ENCODE measurements at regions not wholly inside any gene's neighbourhood (a gene's known extent, or its start where the extent isn't known, plus 50 kb on each side); places are given as distances from the start of the nearest gene placed in this dataset.

DNA sequence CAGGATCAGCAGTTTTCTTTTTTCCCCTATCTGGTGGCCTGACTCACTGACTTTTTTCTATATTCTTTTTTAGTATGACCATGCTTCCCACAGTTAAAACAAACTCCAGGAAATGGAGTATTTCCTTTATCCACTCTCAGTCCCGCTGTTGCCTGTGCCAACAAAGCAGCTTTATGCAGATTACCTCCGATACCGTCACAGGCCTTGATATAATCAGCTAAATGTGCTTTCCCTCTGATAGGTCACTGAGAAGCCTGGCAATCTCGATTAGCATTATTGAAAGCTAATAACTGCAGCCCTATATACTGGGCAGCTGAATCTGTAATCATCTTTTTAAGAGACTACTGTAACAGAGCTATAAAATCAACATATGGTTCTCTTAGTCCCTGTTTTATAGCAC, 243.6 kb downstream of the KIF21A start:
- TF ChIP-seq JUND (IDR thresholded peaks at IDR 0.05) (no peak), SIN3A (IDR thresholded peaks at IDR 0.05; ENCODE audit: low read depth) (no peak), EZH2phosphoT487 (IDR thresholded peaks at IDR 0.05; ENCODE audit: borderline replicate concordance) (no peak), RAD21 (IDR thresholded peaks at IDR 0.05; ENCODE audit: low read depth) (no peak), TCF7L2 (IDR thresholded peaks at IDR 0.05; ENCODE audit: borderline replicate concordance, extremely low read depth, insufficient read depth, insufficient read length) (no peak), EZH2 (IDR thresholded peaks at IDR 0.05) (no peak), CBX3 (IDR thresholded peaks at IDR 0.05; ENCODE audit: low read depth) (no peak), POLR2A (IDR thresholded peaks at IDR 0.05; ENCODE audit: borderline replicate concordance, extremely low read depth, insufficient read depth, insufficient read length) (no peak), ZNF274 (IDR thresholded peaks at IDR 0.05; ENCODE audit: low read depth, low read length) (no peak), POLR2AphosphoS5 (IDR thresholded peaks at IDR 0.05; ENCODE audit: low read depth, low read length) (no peak)
- TF ChIP-seq, protein P1, sequence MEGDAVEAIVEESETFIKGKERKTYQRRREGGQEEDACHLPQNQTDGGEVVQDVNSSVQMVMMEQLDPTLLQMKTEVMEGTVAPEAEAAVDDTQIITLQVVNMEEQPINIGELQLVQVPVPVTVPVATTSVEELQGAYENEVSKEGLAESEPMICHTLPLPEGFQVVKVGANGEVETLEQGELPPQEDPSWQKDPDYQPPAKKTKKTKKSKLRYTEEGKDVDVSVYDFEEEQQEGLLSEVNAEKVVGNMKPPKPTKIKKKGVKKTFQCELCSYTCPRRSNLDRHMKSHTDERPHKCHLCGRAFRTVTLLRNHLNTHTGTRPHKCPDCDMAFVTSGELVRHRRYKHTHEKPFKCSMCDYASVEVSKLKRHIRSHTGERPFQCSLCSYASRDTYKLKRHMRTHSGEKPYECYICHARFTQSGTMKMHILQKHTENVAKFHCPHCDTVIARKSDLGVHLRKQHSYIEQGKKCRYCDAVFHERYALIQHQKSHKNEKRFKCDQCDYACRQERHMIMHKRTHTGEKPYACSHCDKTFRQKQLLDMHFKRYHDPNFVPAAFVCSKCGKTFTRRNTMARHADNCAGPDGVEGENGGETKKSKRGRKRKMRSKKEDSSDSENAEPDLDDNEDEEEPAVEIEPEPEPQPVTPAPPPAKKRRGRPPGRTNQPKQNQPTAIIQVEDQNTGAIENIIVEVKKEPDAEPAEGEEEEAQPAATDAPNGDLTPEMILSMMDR (IDR thresholded peaks at IDR 0.05 in 2 of 3, conservative IDR thresholded peaks at IDR 0.05 in 1 of 3; ENCODE audit: borderline replicate concordance in 1 of 3, insufficient read depth in 1 of 3, low read depth in 2 of 3, low read length in 2 of 3): no peak
- TF ChIP-seq, protein P2, sequence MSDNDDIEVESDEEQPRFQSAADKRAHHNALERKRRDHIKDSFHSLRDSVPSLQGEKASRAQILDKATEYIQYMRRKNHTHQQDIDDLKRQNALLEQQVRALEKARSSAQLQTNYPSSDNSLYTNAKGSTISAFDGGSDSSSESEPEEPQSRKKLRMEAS (IDR thresholded peaks at IDR 0.05): no peak
- TF ChIP-seq, protein P3, sequence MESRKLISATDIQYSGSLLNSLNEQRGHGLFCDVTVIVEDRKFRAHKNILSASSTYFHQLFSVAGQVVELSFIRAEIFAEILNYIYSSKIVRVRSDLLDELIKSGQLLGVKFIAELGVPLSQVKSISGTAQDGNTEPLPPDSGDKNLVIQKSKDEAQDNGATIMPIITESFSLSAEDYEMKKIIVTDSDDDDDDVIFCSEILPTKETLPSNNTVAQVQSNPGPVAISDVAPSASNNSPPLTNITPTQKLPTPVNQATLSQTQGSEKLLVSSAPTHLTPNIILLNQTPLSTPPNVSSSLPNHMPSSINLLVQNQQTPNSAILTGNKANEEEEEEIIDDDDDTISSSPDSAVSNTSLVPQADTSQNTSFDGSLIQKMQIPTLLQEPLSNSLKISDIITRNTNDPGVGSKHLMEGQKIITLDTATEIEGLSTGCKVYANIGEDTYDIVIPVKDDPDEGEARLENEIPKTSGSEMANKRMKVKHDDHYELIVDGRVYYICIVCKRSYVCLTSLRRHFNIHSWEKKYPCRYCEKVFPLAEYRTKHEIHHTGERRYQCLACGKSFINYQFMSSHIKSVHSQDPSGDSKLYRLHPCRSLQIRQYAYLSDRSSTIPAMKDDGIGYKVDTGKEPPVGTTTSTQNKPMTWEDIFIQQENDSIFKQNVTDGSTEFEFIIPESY (IDR thresholded peaks at IDR 0.05; ENCODE audit: extremely low read depth, insufficient replicate concordance, low read length): no peak
